Gastroesophageal sphincter (tissue), 4 donors: ENCODE measurements at regions not wholly inside any gene's neighbourhood (a gene's known extent, or its start where the extent isn't known, plus 50 kb on each side); places are given as distances from the start of the nearest gene placed in this dataset.
"Not testable (repeated sequence)": the region's sequence is repeated elsewhere in the genome, so short reads cannot be mapped to it uniquely, and the experiment has no call there.

Source experiments
- ATAC-seq: fragments of 150-250 bp; one replicate; pipeline ENCODE4 v1.9.1; 2016; ENCODE audit warnings: mild to moderate bottlenecking, moderate library complexity
- H3K27ac ChIP-seq, 4 donors: fragments of 200-600 bp; sonication (generic) in 3 of 4; 1 replicate in 3 of 4; 2 replicates in 1 of 4; pipeline ENCODE4 v1.5.1; 2016 to 2019
- H3K27me3 ChIP-seq: fragments of 200-600 bp; sonication (generic); one replicate; pipeline ENCODE4 v1.5.1; 2019
- H3K36me3 ChIP-seq, 2 donors: fragments of 200-600 bp; sonication (generic); one replicate each; pipeline ENCODE4 v1.5.1; 2019; ENCODE audit warnings: control low read depth in 1 of 2
- H3K4me1 ChIP-seq, 3 donors: fragments of 200-600 bp; sonication (generic); 1 replicate in 2 of 3; 2 replicates in 1 of 3; pipeline ENCODE4 v1.5.1; 2016 to 2019; ENCODE audit warnings: control low read depth in 2 of 3
- H3K4me3 ChIP-seq, 2 donors: fragments of 200-600 bp; sonication (generic); one replicate each; pipeline ENCODE4 v1.5.1; 2019; ENCODE audit warnings: mild to moderate bottlenecking in 1 of 2, moderate library complexity in 1 of 2
- H3K9me3 ChIP-seq, 3 donors: fragments of 200-600 bp; sonication (generic); one replicate each; pipeline ENCODE4 v1.5.1; 2017 to 2019; ENCODE audit warnings: control low read depth in 2 of 3
- CTCF ChIP-seq, 4 experiments: fragments of 200-600 bp in 2 of 4; fragments of 450-650 bp in 2 of 4; sonication (generic) in 1 of 4; IDR thresholded peaks; one replicate each; pipeline ENCODE4 v1.5.1; 2017 to 2019; ENCODE audit warnings: antibody characterized with exemption in 4 of 4, mild to moderate bottlenecking in 2 of 4, moderate library complexity in 2 of 4
- EP300 ChIP-seq: sonication (generic); formaldehyde crosslinking; IDR thresholded peaks from one replicate; pipeline ENCODE4 v1.6.1; 2017; ENCODE audit warnings: antibody characterized with exemption, mild to moderate bottlenecking
- POLR2A ChIP-seq, 2 donors: fragments of 450-650 bp; IDR thresholded peaks; one replicate each; pipeline ENCODE4 v1.6.1; 2017; ENCODE audit warnings: antibody characterized with exemption in 2 of 2, mild to moderate bottlenecking in 2 of 2, moderate library complexity in 1 of 2
- POLR2AphosphoS5 ChIP-seq: sonication (generic); formaldehyde crosslinking; IDR thresholded peaks from one replicate; pipeline ENCODE4 v1.6.1; 2017; ENCODE audit warnings: antibody characterized with exemption
- WGBS, 2 donors: methylation state at CpG; one replicate each; pipeline ENCODE4 v1.1.5; 2018; ENCODE audit warnings: low coverage in 1 of 2; 5-methylcytosine and 5-hydroxymethylcytosine counted together

GRCh38 chr2:225806105-225806504 is 406.6 kb downstream of the NYAP2 start:
- ATAC-seq = no peak
- Histone ChIP-seq H3K4me1 (no peaks in the 10 kb centered on the region), H3K27ac (no peak overlapping the region), H3K4me3 (no peak overlapping the region), H3K27me3 (no peaks in the 10 kb centered on the region), H3K9me3 (no peaks in the 10 kb centered on the region), H3K36me3 (no peaks in the 10 kb centered on the region)
- TF ChIP-seq CTCF (IDR thresholded peaks at IDR 0.05) (no peak), EP300 (no peak), POLR2AphosphoS5 (no peak), POLR2A (IDR thresholded peaks at IDR 0.05) (no peak)
- WGBS, 2 donors = 63 to 67% methylated on average over 1 of the region's 1 CpG

- not testable (repeated sequence) for H3K27ac ChIP-seq, H3K4me3 ChIP-seq, H3K4me1 ChIP-seq, H3K36me3 ChIP-seq, H3K9me3 ChIP-seq, ATAC-seq, H3K27me3 ChIP-seq
- WGBS, 2 donors = 100% methylated on average over 1 of the region's 1 CpG
Measured at GRCh38 chr2:225802076-225802475, 402.6 kb downstream of the NYAP2 start.

- no peaks in the 10 kb centered on the region for H3K4me1 ChIP-seq
Measured at GRCh38 chr2:225797394-225797793, 397.9 kb downstream of the NYAP2 start.

GRCh38 chr2:225794652-225795400 is 395.3 kb downstream of the NYAP2 start:
- Histone ChIP-seq H3K27me3 (no peaks in the 10 kb centered on the region), H3K9me3 (no peaks in the 10 kb centered on the region), H3K4me1 (no peaks in the 10 kb centered on the region), H3K27ac (no peak overlapping the region), H3K36me3 (no peaks in the 10 kb centered on the region), H3K4me3 (no peak overlapping the region)
- no peak for TF ChIP-seq CTCF (IDR thresholded peaks at IDR 0.05)
- no peak for TF ChIP-seq EP300
- no peak for TF ChIP-seq POLR2A (IDR thresholded peaks at IDR 0.05)
- TF ChIP-seq POLR2AphosphoS5 = no peak
- no peak for ATAC-seq
- 75 to 93% methylated on average over 2 of the region's 2 CpGs for WGBS, 2 donors

More at GRCh38 chr2:225797394-225797793, 397.9 kb downstream of the NYAP2 start:
- H3K27me3 ChIP-seq = no peaks in the 10 kb centered on the region
- ATAC-seq = no peak
- TF ChIP-seq POLR2A (IDR thresholded peaks at IDR 0.05) (no peak), CTCF (IDR thresholded peaks at IDR 0.05) (peak; percentile 19 to 56 (median 36))
- no peak overlapping the region for H3K4me3 ChIP-seq
- 57 to 59% methylated on average over 2 of the region's 2 CpGs for WGBS, 2 donors
- H3K9me3 ChIP-seq = no peaks in the 10 kb centered on the region
- H3K36me3 ChIP-seq = no peaks in the 10 kb centered on the region
- H3K27ac ChIP-seq = no peak overlapping the region

GRCh38 chr2:225793736-225794550 is 394.4 kb downstream of the NYAP2 start:
- no peak overlapping the region for H3K4me3 ChIP-seq
- no peaks in the 10 kb centered on the region for H3K36me3 ChIP-seq
- H3K27ac ChIP-seq = no peak overlapping the region
- 67 to 100% methylated on average over 1 to 2 of the region's 2 CpGs for WGBS, 2 donors
- no peaks in the 10 kb centered on the region for H3K9me3 ChIP-seq
- no peak for ATAC-seq
- H3K4me1 ChIP-seq = no peaks in the 10 kb centered on the region
- H3K27me3 ChIP-seq = no peaks in the 10 kb centered on the region
- TF ChIP-seq CTCF (IDR thresholded peaks at IDR 0.05) (no peak), POLR2A (IDR thresholded peaks at IDR 0.05) (no peak), POLR2AphosphoS5 (no peak), EP300 (no peak)
